ENCODE measurements at regions not wholly inside any gene's neighbourhood (a gene's known extent, or its start where the extent isn't known, plus 50 kb on each side); places are given as distances from the start of the nearest gene placed in this dataset.

GRCh38 chr1:105231378-105231777, 1481.7 kb downstream of the AMY1C start (continued):
- TF ChIP-seq, protein P1, sequence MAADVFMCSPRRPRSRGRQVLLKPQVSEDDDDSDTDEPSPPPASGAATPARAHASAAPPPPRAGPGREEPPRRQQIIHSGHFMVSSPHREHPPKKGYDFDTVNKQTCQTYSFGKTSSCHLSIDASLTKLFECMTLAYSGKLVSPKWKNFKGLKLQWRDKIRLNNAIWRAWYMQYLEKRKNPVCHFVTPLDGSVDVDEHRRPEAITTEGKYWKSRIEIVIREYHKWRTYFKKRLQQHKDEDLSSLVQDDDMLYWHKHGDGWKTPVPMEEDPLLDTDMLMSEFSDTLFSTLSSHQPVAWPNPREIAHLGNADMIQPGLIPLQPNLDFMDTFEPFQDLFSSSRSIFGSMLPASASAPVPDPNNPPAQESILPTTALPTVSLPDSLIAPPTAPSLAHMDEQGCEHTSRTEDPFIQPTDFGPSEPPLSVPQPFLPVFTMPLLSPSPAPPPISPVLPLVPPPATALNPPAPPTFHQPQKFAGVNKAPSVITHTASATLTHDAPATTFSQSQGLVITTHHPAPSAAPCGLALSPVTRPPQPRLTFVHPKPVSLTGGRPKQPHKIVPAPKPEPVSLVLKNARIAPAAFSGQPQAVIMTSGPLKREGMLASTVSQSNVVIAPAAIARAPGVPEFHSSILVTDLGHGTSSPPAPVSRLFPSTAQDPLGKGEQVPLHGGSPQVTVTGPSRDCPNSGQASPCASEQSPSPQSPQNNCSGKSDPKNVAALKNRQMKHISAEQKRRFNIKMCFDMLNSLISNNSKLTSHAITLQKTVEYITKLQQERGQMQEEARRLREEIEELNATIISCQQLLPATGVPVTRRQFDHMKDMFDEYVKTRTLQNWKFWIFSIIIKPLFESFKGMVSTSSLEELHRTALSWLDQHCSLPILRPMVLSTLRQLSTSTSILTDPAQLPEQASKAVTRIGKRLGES (CRISPR knock-in tag; IDR thresholded peaks at IDR 0.05; ENCODE audit: borderline replicate concordance) = no peak
- TF ChIP-seq, protein P2, sequence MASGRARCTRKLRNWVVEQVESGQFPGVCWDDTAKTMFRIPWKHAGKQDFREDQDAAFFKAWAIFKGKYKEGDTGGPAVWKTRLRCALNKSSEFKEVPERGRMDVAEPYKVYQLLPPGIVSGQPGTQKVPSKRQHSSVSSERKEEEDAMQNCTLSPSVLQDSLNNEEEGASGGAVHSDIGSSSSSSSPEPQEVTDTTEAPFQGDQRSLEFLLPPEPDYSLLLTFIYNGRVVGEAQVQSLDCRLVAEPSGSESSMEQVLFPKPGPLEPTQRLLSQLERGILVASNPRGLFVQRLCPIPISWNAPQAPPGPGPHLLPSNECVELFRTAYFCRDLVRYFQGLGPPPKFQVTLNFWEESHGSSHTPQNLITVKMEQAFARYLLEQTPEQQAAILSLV (CRISPR knock-in tag; IDR thresholded peaks at IDR 0.05; ENCODE audit: borderline replicate concordance) = no peak
- TF ChIP-seq SSRP1 (CRISPR knock-in tag; IDR thresholded peaks at IDR 0.05) (no peak), YEATS4 (CRISPR knock-in tag; IDR thresholded peaks at IDR 0.05; ENCODE audit: borderline replicate concordance) (no peak), ZBTB3 (CRISPR knock-in tag; IDR thresholded peaks at IDR 0.05; ENCODE audit: borderline replicate concordance, low read depth) (no peak)

- peaks cover 30% of the 10 kb centered on the region for H3K9me3 ChIP-seq (ENCODE audit: low read length)
- H3K36me3 ChIP-seq (replicated peaks in 1 of 2; ENCODE audit: control insufficient read depth in 1 of 2, insufficient read depth in 2 of 2, low read length in 2 of 2) = no peaks in the 10 kb centered on the region
- ChIA-PET CTCF (ENCODE audit: low intra/inter-chr PET ratio, low total read pairs) (no interaction called here), POLR2A (no interaction called here)
- no TSS peak for BruUV-seq (replicated peaks)
- no peak overlapping the region for H2AFZ ChIP-seq (ENCODE audit: low read length)
- no peak overlapping the region for H3K9ac ChIP-seq (ENCODE audit: insufficient read depth, low read depth, low read length)
- 16% methylated on average over 7 of the region's 7 CpGs for WGBS (ENCODE audit: low lambda C conversion rate)
- H3K4me3 ChIP-seq (replicated peaks in 1 of 3; ENCODE audit: insufficient read depth in 1 of 3, low read depth in 2 of 3, low read length in 3 of 3) = no peak overlapping the region
- no peak for FAIRE-seq
- no peaks in the 10 kb centered on the region for H4K20me1 ChIP-seq (ENCODE audit: insufficient read depth, low read length)
- no peak overlapping the region for H3K4me2 ChIP-seq (ENCODE audit: low read depth, low read length)
- ATAC-seq = no peak
- H3K27me3 ChIP-seq (ENCODE audit: control insufficient read depth in 1 of 2, insufficient read depth in 2 of 2, low read length in 2 of 2) = no peaks in the 10 kb centered on the region
- H3K27ac ChIP-seq (ENCODE audit: extremely low read length, insufficient read depth, low read length) = no peak overlapping the region
- H3K4me1 ChIP-seq (ENCODE audit: insufficient read depth, low read length) = no peaks in the 10 kb centered on the region
- DNase-seq (ENCODE audit: low spot score) = no peak
- in situ Hi-C loops (cut with HindIII; ENCODE audit: extremely low pct_ligation_motif_present, low pct_unique_long_range_greater_than_20kb) (no loop called here), intact Hi-C loops (cut with micrococcal nuclease; ENCODE audit: unreplicated experiment) (no loop called here)
- no peaks in the 10 kb centered on the region for H3K79me2 ChIP-seq (ENCODE audit: insufficient read depth, low read length)
- TF ChIP-seq CBX1 (IDR thresholded peaks at IDR 0.05; ENCODE audit: low read depth) (no peak), ZNF18 (CRISPR knock-in tag; IDR thresholded peaks at IDR 0.05; ENCODE audit: insufficient replicate concordance) (no peak), NCOA2 (CRISPR knock-in tag; IDR thresholded peaks at IDR 0.05) (no peak), NFATC3 (CRISPR knock-in tag; IDR thresholded peaks at IDR 0.05) (no peak), MEIS1 (CRISPR knock-in tag; IDR thresholded peaks at IDR 0.05; ENCODE audit: borderline replicate concordance) (no peak), MZF1 (CRISPR knock-in tag; IDR thresholded peaks at IDR 0.05; ENCODE audit: borderline replicate concordance) (no peak), ZNF101 (CRISPR knock-in tag; IDR thresholded peaks at IDR 0.05; ENCODE audit: borderline replicate concordance, low read depth) (no peak)
- TF ChIP-seq, protein P3, sequence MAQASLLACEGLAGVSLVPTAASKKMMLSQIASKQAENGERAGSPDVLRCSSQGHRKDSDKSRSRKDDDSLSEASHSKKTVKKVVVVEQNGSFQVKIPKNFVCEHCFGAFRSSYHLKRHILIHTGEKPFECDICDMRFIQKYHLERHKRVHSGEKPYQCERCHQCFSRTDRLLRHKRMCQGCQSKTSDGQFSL (CRISPR knock-in tag; IDR thresholded peaks at IDR 0.05) = no peak
- TF ChIP-seq, protein P4, sequence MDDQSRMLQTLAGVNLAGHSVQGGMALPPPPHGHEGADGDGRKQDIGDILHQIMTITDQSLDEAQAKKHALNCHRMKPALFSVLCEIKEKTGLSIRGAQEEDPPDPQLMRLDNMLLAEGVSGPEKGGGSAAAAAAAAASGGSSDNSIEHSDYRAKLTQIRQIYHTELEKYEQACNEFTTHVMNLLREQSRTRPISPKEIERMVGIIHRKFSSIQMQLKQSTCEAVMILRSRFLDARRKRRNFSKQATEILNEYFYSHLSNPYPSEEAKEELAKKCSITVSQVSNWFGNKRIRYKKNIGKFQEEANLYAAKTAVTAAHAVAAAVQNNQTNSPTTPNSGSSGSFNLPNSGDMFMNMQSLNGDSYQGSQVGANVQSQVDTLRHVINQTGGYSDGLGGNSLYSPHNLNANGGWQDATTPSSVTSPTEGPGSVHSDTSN (CRISPR knock-in tag; IDR thresholded peaks at IDR 0.05; ENCODE audit: borderline replicate concordance) = no peak
Measured at GRCh38 chr1:105243411-105243810, 1493.7 kb downstream of the AMY1C start.
